HG03097 (cell line): ENCODE measurements at regions not wholly inside any gene's neighbourhood (a gene's known extent, or its start where the extent isn't known, plus 50 kb on each side); places are given as distances from the start of the nearest gene placed in this dataset.
A peak's percentile ranks its signal among the peaks of the same experiment; 100 is the strongest.

Experiments used
- ATAC-seq: cut with Tn5 transposase; IDR thresholded peaks from one replicate; pipeline ENCODE4 v1.9.1; 2021; ENCODE audit not compliant: unreplicated experiment, low FRiP score

- ATAC-seq, result no peak
These were observed 194.0 kb upstream of the HHIP start for GRCh38 chr4:144451766-144452450.

GRCh38 chr4:144456196-144456595 is 189.8 kb upstream of the HHIP start:
- no peak for ATAC-seq

- no peak for ATAC-seq
These were observed 184.1 kb upstream of the HHIP start for GRCh38 chr4:144461906-144462305.

DNA sequence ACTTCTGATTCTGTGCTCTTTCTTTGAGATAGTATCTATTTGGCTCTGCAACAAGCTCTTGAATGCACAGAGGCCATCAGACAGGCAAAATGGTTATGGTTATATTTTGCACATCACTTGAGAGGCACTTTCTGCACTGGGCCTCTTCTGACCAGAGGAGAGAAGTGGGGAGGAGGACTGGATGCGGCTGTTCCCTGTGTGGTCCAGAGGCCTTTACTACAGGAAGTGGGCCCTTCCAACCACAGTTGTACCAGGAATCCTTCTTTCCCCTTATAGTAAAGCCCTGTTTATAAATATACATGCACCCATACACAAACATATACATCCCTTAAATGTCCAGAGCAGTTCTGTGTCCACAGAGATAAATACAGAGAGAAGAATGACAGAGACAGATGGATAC is 182.7 kb upstream of the HHIP start:
- no peak for ATAC-seq

GRCh38 chr4:144463896-144464295 is 182.1 kb upstream of the HHIP start:
- no peak for ATAC-seq

DNA sequence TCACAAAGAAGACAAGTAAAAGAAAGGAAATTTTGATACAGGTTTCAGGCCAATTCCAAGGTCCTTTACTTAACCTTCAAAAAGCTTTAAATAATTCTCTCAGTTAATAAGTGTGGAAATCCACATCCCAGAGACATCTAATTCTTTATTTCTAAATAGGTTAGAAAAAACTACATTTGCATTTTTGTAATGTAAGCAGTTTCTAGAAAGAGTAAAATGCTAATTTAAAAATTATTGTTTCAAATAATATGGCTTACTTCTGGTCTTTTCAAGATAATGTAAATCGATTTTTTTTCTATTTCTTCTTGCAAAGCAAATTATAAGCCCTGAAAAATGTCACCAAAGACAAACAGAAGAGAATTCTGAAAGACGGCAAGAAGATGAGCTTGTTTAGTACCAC is 180.4 kb upstream of the HHIP start:
- no peak for ATAC-seq

DNA sequence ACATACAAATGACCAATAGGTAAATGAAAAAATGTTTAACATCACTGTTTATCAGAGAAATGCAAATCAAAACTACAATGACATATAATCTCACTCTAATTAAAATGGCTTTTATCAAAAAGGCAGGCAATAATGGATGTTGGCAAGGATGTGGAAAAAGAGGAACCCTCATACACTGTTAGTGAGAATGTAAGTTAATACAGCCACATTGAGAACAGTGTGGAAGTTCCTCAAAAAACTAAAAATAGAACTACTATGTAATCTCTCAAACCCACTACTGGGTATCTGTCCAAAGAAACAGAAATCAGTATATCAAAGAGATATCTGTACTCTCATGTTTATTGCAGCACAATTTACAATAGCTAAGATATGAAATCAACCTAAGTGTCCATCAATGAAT is 165.9 kb upstream of the HHIP start:
- no peak for ATAC-seq

DNA sequence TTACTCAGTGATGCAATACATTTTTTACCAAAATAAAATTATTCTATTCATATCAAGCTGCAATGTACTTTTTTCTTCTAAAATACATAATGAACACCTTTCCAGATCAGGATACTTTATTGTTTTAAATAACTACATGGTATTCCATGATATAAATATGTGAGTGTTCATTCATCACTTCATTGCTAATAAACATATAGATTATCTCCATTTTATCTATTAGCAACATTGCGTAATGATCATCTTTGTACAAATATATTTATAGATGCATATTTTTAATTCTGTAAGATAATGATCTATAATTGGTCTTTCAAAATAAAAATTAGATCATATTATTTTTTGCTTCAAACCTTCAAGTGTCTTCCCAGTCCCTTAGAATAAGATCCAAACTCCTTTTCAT is 156.1 kb upstream of the HHIP start:
- no peak for ATAC-seq

DNA sequence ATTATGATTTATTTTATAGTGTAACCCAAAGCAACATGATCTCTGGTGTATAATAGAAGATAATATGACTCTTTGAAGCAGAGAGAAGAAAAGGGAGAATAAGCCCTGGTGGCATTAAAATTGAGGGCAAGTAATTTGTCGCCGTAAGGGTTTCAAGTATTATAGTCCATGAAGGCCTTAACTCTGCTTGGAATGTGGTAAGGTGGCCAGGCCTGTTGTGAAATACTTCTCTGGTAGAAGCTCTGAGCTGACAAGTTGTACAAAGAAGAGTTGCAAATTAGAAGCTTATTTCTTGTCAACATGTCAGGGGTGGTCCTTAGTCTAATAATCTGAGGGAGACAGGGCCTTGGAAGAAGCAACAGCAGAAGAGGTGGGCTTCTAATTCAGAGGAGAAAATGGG is 151.7 kb upstream of the HHIP start:
- ATAC-seq, result no peak

DNA sequence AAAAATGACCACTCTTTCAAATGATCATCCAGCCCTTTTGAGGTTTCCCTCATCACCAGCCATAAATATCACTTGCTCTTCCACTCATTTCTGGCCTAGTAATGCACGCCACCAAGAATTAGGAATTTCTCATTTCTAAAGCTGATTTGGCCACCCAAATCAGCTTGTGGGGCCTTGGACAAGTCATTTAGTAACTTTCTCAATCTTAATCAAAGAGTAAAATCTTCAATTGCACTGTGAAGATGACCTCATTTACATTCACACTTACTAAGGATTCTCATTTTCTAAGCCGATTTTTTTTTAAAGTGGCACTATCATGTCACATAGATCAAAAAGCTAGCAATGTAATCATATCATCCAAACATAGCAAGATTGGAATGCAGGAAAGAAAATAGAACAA is 150.0 kb upstream of the HHIP start:
- ATAC-seq, result no peak

GRCh38 chr4:144499777-144500176 is 146.2 kb upstream of the HHIP start:
- ATAC-seq, result peak; percentile 74

DNA sequence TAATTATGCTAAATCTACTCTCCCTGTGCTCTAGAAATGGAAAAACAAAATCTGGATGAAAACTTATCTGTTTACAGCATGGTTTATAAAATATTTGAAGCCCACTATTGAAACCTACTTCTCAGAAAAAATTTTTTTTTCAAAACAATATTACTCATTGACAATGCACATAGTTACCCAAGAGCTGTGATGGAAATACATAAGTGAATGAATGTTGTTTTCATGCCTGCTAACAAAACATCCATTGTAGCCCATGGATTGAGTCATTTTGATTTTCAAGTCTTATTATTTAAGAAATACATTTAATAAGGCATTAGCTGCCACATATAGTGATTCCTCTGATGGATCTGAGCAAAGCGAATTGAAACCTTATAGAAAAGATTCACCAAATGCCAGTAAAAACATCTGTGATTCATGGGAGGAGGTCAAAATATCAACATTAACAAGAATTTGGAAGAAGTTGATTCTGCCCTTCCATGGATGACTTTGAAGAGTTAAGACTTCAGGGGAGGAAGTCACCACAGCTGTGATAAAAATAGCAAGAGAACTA is 144.7 kb upstream of the HHIP start:
- no peak for ATAC-seq

DNA sequence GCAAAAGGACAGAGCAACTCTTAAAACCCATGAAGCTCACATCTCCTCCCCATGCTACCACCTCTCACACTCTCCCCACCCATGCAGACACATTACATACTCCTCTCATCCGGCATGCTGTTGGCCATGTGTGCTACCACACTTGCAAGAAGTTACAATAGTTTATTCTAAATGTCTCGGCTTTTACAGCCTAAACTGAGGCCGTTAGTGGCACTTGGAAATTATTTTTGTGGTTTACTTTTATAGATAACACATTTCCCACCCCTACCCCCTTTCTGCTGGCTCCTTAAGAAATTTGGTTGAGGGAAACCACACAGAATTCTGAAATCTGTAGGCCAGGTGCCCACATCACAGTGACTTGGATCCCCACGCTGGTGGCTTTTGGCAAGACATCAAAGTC is 141.1 kb upstream of the HHIP start:
- no peak for ATAC-seq

GRCh38 chr4:144507311-144508101 is 138.4 kb upstream of the HHIP start:
- no peak for ATAC-seq

DNA sequence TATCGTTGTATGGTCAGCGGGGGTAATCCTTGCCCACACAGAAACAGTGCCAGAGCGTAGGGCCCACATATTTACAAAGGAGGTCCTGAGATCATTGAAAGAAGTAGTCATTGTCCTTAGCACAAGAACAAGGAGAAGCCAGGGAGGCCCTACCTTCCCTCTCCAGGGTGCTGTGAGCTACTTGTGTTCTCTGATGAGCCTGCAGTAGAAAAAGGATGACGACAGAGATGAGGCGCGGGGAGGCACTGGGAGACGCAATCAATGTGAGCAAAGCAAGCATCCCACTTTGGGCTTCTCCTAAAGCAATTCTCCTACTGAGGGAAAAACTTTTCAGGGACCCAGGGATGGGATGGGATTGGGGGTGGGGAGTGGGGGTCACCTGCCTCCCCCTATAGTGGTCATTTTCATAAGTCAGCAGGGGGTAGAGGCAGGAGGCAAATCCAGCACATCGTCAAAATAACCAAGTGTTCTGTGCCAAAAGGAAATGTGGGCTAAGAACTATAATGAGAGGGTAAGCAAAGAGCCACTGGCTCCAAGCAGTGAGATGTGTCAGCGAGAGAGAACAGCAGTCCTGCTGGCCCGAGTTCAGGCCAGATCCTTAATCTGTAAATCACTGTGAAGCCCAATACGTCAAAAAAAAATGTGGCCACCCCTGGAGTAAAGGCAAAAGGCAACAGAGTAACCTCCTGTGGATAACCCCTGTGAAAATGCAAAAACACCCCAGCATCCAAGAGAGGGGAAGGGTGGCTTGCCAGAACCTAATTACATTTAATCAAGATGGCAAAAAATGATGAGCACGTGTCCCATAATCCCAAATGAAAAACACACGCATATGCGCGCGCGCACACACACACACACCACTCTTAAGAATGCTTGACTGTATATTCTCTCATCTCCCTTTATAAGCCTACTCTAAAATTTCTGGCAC is 136.6 kb upstream of the HHIP start:
- no peak for ATAC-seq

DNA sequence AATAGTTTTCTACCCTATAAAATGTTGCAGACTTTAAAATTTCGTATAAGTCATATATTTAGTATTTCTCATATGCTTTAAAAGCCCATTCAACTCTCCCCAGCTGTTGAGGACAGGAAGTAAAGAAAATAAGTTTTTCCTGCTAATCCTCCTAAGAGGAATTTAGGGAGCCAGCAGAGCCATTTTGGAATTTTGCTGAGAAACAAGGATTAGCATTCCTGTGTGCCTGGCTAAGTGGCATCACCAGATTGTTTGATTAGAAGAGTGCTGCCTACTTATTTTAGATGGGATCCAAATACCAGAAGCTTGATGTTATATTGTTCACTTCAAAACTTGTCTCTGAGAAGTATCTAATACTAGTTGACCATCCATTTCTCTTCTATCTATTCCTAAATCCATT is 131.2 kb upstream of the HHIP start:
- no peak for ATAC-seq

GRCh38 chr4:144518181-144518895 is 127.6 kb upstream of the HHIP start:
- no peak for ATAC-seq

GRCh38 chr4:144531841-144532240 is 114.1 kb upstream of the HHIP start:
- no peak for ATAC-seq

- peak; percentile 99 for ATAC-seq
These were observed 98.2 kb upstream of the HHIP start for GRCh38 chr4:144547678-144548298.

- ATAC-seq, result no peak
These were observed 89.3 kb upstream of the HHIP start for GRCh38 chr4:144556636-144557035.
